ENCODE measurements at regions not wholly inside any gene's neighbourhood (a gene's known extent, or its start where the extent isn't known, plus 50 kb on each side); places are given as distances from the start of the nearest gene placed in this dataset.
"Not testable (repeated sequence)": the region's sequence is repeated elsewhere in the genome, so short reads cannot be mapped to it uniquely, and the experiment has no call there.

DNA sequence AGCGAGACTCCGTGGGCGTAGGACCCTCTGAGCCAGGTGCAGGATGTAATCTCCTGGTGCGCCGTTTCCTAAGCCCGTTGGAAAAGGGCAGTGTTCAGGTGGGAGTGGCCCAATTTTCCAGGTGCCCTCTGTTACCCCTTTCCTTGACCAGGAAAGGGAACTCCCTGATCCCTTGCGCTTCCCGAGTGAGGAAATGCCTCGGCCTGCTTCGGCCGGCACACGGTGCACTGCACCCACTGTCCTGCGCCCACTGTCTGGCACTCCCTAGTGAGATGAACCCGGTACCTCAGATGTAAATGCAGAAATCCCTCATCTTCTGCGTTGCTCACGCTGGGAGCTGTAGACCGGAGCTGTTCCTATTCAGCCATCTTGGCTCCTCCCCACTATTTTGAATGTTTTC, 81.7 kb upstream of the NUDT6 start:
- 97% methylated on average over 10 of the region's 17 CpGs for WGBS (ENCODE audit: insufficient coverage)
- H3K27me3 Mint-ChIP-seq, H3K4me3 Mint-ChIP-seq: not testable (repeated sequence)

DNA sequence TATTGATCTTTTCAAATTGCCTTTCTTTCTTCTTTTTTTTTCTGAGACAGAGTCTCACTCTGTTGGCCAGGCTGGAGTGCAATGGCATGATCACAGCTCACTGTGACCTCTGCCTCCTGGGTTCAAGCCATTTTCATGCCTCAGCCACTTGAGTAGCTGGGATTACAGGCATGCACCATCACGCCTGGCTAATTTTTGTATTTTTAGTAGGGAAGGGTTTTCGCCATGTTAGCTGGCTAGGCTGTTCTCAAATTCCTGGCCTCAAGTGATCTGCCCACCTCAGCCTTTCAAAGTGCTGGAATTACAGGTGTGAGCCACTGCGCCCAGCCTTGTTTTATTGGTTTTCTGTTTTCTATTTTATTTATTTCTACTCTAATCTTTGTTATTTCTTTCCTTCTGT, 82.7 kb upstream of the NUDT6 start:
- H3K27me3 ChIP-seq (replicated peaks in 1 of 2; ENCODE audit: control insufficient read depth in 2 of 2, extremely low read depth in 1 of 2, insufficient read depth in 2 of 2, low read length in 1 of 2); ATAC-seq (replicated peaks in 1 of 4); H3K4me1 ChIP-seq (ENCODE audit: control insufficient read depth in 1 of 2, extremely low read depth in 1 of 2, insufficient read depth in 2 of 2, low read length in 2 of 2); H3K27ac ChIP-seq (ENCODE audit: low read length); H3K9me3 ChIP-seq; H3K4me3 Mint-ChIP-seq; H3K27ac Mint-ChIP-seq; POLR2A ChIA-PET; H3K27me3 Mint-ChIP-seq; H3K36me3 ChIP-seq (ENCODE audit: control insufficient read depth in 2 of 2, extremely low read depth in 1 of 2, insufficient read depth in 1 of 2, low read length in 1 of 2); CTCF ChIA-PET; DNase-seq; H3K4me3 ChIP-seq (ENCODE audit: control insufficient read depth in 1 of 2, extremely low read depth in 1 of 2, low read length in 1 of 2): not testable (repeated sequence)
- Mint-ChIP-seq H3K9me3 (peaks cover 8 to 16% (median 11%) of the 10 kb centered on the region in 3 donors), H3K36me3 (peaks cover 64% of the 10 kb centered on the region), H3K4me1 (peaks cover 4 to 11% (median 8%) of the 10 kb centered on the region in 3 donors)
- no CpG with 5 or more reads among the region's 3 CpGs for WGBS (ENCODE audit: insufficient coverage)

More for the DNA sequence above, 81.7 kb upstream of the NUDT6 start:
- H3K4me3 ChIP-seq (ENCODE audit: control insufficient read depth in 1 of 2, extremely low read depth in 1 of 2, low read length in 1 of 2); H3K4me1 ChIP-seq (ENCODE audit: control insufficient read depth in 1 of 2, extremely low read depth in 1 of 2, insufficient read depth in 2 of 2, low read length in 2 of 2); ATAC-seq (replicated peaks in 1 of 4); H3K27ac ChIP-seq (ENCODE audit: low read length); H3K36me3 ChIP-seq (ENCODE audit: control insufficient read depth in 2 of 2, extremely low read depth in 1 of 2, insufficient read depth in 1 of 2, low read length in 1 of 2); H3K27ac Mint-ChIP-seq; DNase-seq; CTCF ChIA-PET; POLR2A ChIA-PET; H3K9me3 ChIP-seq; H3K27me3 ChIP-seq (replicated peaks in 1 of 2; ENCODE audit: control insufficient read depth in 2 of 2, extremely low read depth in 1 of 2, insufficient read depth in 2 of 2, low read length in 1 of 2): not testable (repeated sequence)
- Mint-ChIP-seq H3K36me3 (peaks cover 57% of the 10 kb centered on the region), H3K4me1 (peaks cover 4 to 11% (median 8%) of the 10 kb centered on the region in 3 donors), H3K9me3 (peaks cover 8 to 16% (median 11%) of the 10 kb centered on the region in 3 donors)

DNA sequence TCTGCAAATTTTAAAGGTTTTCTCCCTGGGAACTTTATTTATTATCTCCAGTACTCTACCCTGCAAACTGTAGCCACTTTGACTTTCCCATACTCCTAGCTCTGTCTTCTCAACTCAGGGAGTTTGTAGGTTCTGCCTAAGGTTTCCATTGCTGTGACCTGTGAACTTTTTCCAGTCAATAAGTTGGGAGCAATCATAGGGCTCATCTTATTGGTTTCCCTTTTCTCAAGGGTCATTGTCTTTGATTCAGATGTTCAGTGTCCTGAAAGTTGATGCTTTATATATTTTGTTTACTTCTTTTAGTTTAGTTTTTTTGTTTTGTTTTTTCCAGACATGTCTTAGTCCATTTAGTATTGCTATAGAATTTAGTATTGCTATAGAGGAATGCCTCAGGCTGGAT, 85.3 kb upstream of the NUDT6 start:
- Mint-ChIP-seq H3K4me1 (peaks cover 4 to 9% (median 8%) of the 10 kb centered on the region in 3 donors), H3K27me3 (no peaks in the 10 kb centered on the region), H3K4me3 (no peak overlapping the region), H3K27ac (no peak overlapping the region), H3K36me3 (peaks cover 73% of the 10 kb centered on the region), H3K9me3 (peaks cover 8 to 12% (median 11%) of the 10 kb centered on the region in 3 donors)
- POLR2A ChIA-PET, result no interaction called here
- no peak for DNase-seq
- no peak for ATAC-seq (replicated peaks in 1 of 4)
- Histone ChIP-seq H3K27me3 (replicated peaks in 1 of 2; ENCODE audit: control insufficient read depth in 2 of 2, extremely low read depth in 1 of 2, insufficient read depth in 2 of 2, low read length in 1 of 2) (no peaks in the 10 kb centered on the region), H3K4me3 (ENCODE audit: control insufficient read depth in 1 of 2, extremely low read depth in 1 of 2, low read length in 1 of 2) (no peak overlapping the region), H3K9me3 (peaks cover 2% of the 10 kb centered on the region), H3K4me1 (ENCODE audit: control insufficient read depth in 1 of 2, extremely low read depth in 1 of 2, insufficient read depth in 2 of 2, low read length in 2 of 2) (no peaks in the 10 kb centered on the region), H3K27ac (ENCODE audit: low read length) (no peak overlapping the region), H3K36me3 (ENCODE audit: control insufficient read depth in 2 of 2, extremely low read depth in 1 of 2, insufficient read depth in 1 of 2, low read length in 1 of 2) (peaks cover 0 to 4% of the 10 kb centered on the region in 2 donors)
- CTCF ChIA-PET, result no interaction called here

DNA sequence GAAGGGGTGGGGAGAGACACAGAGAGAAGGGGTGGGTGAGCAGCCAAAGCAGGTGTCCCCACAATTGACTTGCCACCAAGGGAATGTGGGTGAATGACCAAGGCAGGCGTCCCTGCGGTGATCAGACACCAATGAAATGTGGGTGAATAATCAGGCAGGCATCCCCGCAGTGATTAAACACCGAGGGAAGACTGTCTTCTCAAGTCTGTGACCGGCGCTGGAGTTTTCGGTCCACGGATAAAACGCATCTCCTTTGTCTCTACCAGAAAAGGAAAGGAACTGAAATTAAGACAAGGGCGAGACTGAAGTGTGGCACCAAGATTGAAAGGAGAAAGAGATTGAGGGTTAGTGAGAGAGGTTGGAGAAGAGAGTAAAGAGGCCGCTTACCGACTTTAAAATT, 90.0 kb upstream of the NUDT6 start:
- POLR2A ChIA-PET; CTCF ChIA-PET; H3K4me3 Mint-ChIP-seq; H3K27me3 ChIP-seq (replicated peaks in 1 of 2; ENCODE audit: control insufficient read depth in 2 of 2, extremely low read depth in 1 of 2, insufficient read depth in 2 of 2, low read length in 1 of 2); H3K9me3 ChIP-seq; H3K4me1 Mint-ChIP-seq; H3K36me3 ChIP-seq (ENCODE audit: control insufficient read depth in 2 of 2, extremely low read depth in 1 of 2, insufficient read depth in 1 of 2, low read length in 1 of 2); H3K27ac ChIP-seq (ENCODE audit: low read length); H3K4me1 ChIP-seq (ENCODE audit: control insufficient read depth in 1 of 2, extremely low read depth in 1 of 2, insufficient read depth in 2 of 2, low read length in 2 of 2); ATAC-seq (replicated peaks in 1 of 4); H3K27me3 Mint-ChIP-seq; DNase-seq; H3K4me3 ChIP-seq (ENCODE audit: control insufficient read depth in 1 of 2, extremely low read depth in 1 of 2, low read length in 1 of 2); H3K9me3 Mint-ChIP-seq; H3K27ac Mint-ChIP-seq: not testable (repeated sequence)
- H3K36me3 Mint-ChIP-seq, result peaks cover 51% of the 10 kb centered on the region
- 85% methylated on average over 7 of the region's 12 CpGs for WGBS (ENCODE audit: insufficient coverage)

DNA sequence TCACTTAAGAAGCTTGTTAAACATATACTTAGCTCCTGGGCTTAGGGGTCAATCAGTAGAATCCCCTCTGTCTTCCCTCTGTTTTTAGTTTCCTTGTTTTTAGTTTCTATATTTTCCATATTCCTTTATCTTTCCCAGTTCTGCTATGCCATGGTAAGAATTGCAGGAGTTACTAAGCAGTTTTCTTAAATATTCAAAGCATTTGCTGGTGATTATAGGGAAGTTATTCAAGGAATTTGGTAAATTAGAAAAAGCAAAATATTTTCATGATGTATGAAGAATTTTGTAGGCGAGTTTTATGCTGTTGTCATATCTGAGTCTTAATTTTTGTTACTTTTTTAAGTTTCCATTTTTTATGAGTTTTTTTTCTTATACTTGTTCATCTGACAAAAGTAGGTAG, 91.6 kb upstream of the NUDT6 start:
- no peak overlapping the region for H3K27ac Mint-ChIP-seq
- no peaks in the 10 kb centered on the region for H3K4me1 Mint-ChIP-seq
- H3K4me3 Mint-ChIP-seq, result no peak overlapping the region
- H3K27ac ChIP-seq (ENCODE audit: low read length), result no peak overlapping the region
- H3K9me3 Mint-ChIP-seq, result no peaks in the 10 kb centered on the region
- POLR2A ChIA-PET, result no interaction called here
- CTCF ChIA-PET, result no interaction called here
- no peaks in the 10 kb centered on the region for H3K27me3 Mint-ChIP-seq
- H3K36me3 Mint-ChIP-seq, result peaks cover 41% of the 10 kb centered on the region
- H3K36me3 ChIP-seq (ENCODE audit: control insufficient read depth in 2 of 2, extremely low read depth in 1 of 2, insufficient read depth in 1 of 2, low read length in 1 of 2), result peaks cover 0 to 2% of the 10 kb centered on the region in 2 donors
- no peaks in the 10 kb centered on the region for H3K4me1 ChIP-seq (ENCODE audit: control insufficient read depth in 1 of 2, extremely low read depth in 1 of 2, insufficient read depth in 2 of 2, low read length in 2 of 2)
- ATAC-seq (replicated peaks in 1 of 4) (no peak), DNase-seq (no peak)
- no peaks in the 10 kb centered on the region for H3K27me3 ChIP-seq (replicated peaks in 1 of 2; ENCODE audit: control insufficient read depth in 2 of 2, extremely low read depth in 1 of 2, insufficient read depth in 2 of 2, low read length in 1 of 2)
- no peak overlapping the region for H3K4me3 ChIP-seq (ENCODE audit: control insufficient read depth in 1 of 2, extremely low read depth in 1 of 2, low read length in 1 of 2)
- no CpG with 5 or more reads among the region's 1 CpG for WGBS (ENCODE audit: insufficient coverage)
- no peaks in the 10 kb centered on the region for H3K9me3 ChIP-seq

DNA sequence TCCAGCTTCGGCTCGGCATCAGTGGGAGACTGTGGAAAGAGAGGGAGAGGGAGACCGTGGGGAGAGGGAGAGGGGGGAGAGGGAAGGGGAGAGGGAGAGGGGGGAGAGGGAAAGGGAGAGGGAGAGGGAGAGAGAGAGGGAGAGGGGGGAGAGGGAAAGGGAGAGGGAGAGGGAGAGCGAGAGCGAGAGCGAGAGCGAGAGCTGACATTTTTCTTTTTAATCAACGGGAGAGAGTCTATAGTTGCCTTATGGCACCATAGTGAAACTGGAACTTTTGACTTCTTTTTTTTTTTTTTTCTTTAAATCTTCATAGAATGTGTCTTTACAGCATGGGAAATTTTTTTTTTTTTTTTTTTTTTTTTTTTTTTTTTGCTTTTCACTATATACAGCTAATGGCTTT, 94.7 kb upstream of the NUDT6 start:
- H3K27me3 Mint-ChIP-seq, result no peaks in the 10 kb centered on the region
- H3K4me1 ChIP-seq (ENCODE audit: control insufficient read depth in 1 of 2, extremely low read depth in 1 of 2, insufficient read depth in 2 of 2, low read length in 2 of 2), result no peaks in the 10 kb centered on the region
- POLR2A ChIA-PET, result interaction anchor here in 1 of 2 donors (0.7 kb wide), 1 partner anchor 1123 kb away, joined by 4 read pairs; no protein-coding TSS in a partner anchor
- CTCF ChIA-PET, result interaction anchor here in 1 of 2 donors (0.6 to 0.7 kb wide), 2 partner anchors 43 to 960 kb away, joined by 3 to 4 read pairs; no protein-coding TSS in a partner anchor
- no peaks in the 10 kb centered on the region for H3K4me1 Mint-ChIP-seq
- no CpG with 5 or more reads among the region's 8 CpGs for WGBS (ENCODE audit: insufficient coverage)
- no peaks in the 10 kb centered on the region for H3K27me3 ChIP-seq (replicated peaks in 1 of 2; ENCODE audit: control insufficient read depth in 2 of 2, extremely low read depth in 1 of 2, insufficient read depth in 2 of 2, low read length in 1 of 2)
- H3K9me3 Mint-ChIP-seq, result peaks cover 0 to 4% (median 0%) of the 10 kb centered on the region in 3 donors
- no peak overlapping the region for H3K4me3 ChIP-seq (ENCODE audit: control insufficient read depth in 1 of 2, extremely low read depth in 1 of 2, low read length in 1 of 2)
- H3K9me3 ChIP-seq, result no peaks in the 10 kb centered on the region
- no peak for ATAC-seq (replicated peaks in 1 of 4)
- H3K4me3 Mint-ChIP-seq, result no peak overlapping the region
- H3K27ac Mint-ChIP-seq, result no peak overlapping the region
- DNase-seq, result no peak
- H3K36me3 ChIP-seq (ENCODE audit: control insufficient read depth in 2 of 2, extremely low read depth in 1 of 2, insufficient read depth in 1 of 2, low read length in 1 of 2), result no peaks in the 10 kb centered on the region
- H3K27ac ChIP-seq (ENCODE audit: low read length), result no peak overlapping the region
- H3K36me3 Mint-ChIP-seq, result peaks cover 35% of the 10 kb centered on the region

Data from T-cell (primary cell).